Breast epithelium (tissue), 4 donors: ENCODE measurements at regions not wholly inside any gene's neighbourhood (a gene's known extent, or its start where the extent isn't known, plus 50 kb on each side); places are given as distances from the start of the nearest gene placed in this dataset.

Source experiments
- DNase-seq, 2 donors: peaks; one replicate each; pipeline ENCODE4 v3.0.0-alpha.2; 2019; ENCODE audit warnings: low spot score in 2 of 2
- H3K27ac ChIP-seq, 2 donors: fragments of 200-600 bp; sonication (generic) in 1 of 2; one replicate each; pipeline ENCODE4 v1.5.1; 2016 to 2019; ENCODE audit warnings: mild to moderate bottlenecking in 1 of 2
- H3K27me3 ChIP-seq, 2 donors: fragments of 200-600 bp; sonication (generic) in 1 of 2; one replicate each; pipeline versions ENCODE4 v1.5.1 to v1.6.0; 2017 to 2019; ENCODE audit warnings: control low read depth in 1 of 2, mild to moderate bottlenecking in 1 of 2
- H3K36me3 ChIP-seq: fragments of 200-600 bp; one replicate; pipeline ENCODE4 v1.5.1; 2019
- H3K4me1 ChIP-seq, 2 donors: fragments of 200-600 bp; sonication (generic); one replicate each; pipeline ENCODE4 v1.5.1; 2016 to 2019; ENCODE audit warnings: control low read depth in 1 of 2
- H3K4me3 ChIP-seq, 3 donors: fragments of 200-600 bp; sonication (generic); 1 replicate in 2 of 3; 2 replicates in 1 of 3; pipeline ENCODE4 v1.5.1; 2016 to 2019; ENCODE audit warnings: mild to moderate bottlenecking in 3 of 3, moderate library complexity in 2 of 3
- H3K9me3 ChIP-seq, 2 donors: fragments of 200-600 bp; sonication (generic) in 1 of 2; one replicate each; pipeline ENCODE4 v1.5.1; 2016 to 2019; ENCODE audit warnings: control low read depth in 1 of 2
- CTCF ChIP-seq, 3 donors: fragments of 450-650 bp; IDR thresholded peaks; one replicate each; pipeline ENCODE4 v1.5.1; 2016 to 2017; ENCODE audit warnings: antibody characterized with exemption in 3 of 3, mild to moderate bottlenecking in 3 of 3, moderate library complexity in 3 of 3
- POLR2A ChIP-seq: fragments of 450-650 bp; IDR thresholded peaks from one replicate; pipeline ENCODE4 v1.6.1; 2016; ENCODE audit warnings: antibody characterized with exemption, mild to moderate bottlenecking, moderate library complexity
- POLR2AphosphoS5 ChIP-seq, 3 donors: sonication (generic); formaldehyde crosslinking; IDR thresholded peaks; one replicate each; pipeline ENCODE4 v1.6.1; 2017; ENCODE audit warnings: antibody characterized with exemption in 3 of 3
- intact Hi-C: fragments of 100-400 bp; cut with DNase I; formaldehyde crosslinking; loops from one replicate; pipeline ENCODE4 v1.15.1; 2023; ENCODE audit warnings: low total_unique reads

GRCh38 chr16:72285728-72286127 lies 113.8 kb upstream of the PMFBP1 start:
- Histone ChIP-seq H3K4me1 (no peaks in the 10 kb centered on the region), H3K27me3 (no peaks in the 10 kb centered on the region), H3K36me3 (no peaks in the 10 kb centered on the region), H3K9me3 (no peaks in the 10 kb centered on the region), H3K4me3 (no peak overlapping the region), H3K27ac (no peak overlapping the region)
- intact Hi-C loops, result no loop called here
- no peak for DNase-seq
- no peak for TF ChIP-seq POLR2A

- Histone ChIP-seq H3K4me3 (no peak overlapping the region), H3K27ac (no peak overlapping the region), H3K36me3 (no peaks in the 10 kb centered on the region), H3K4me1 (no peaks in the 10 kb centered on the region), H3K27me3 (no peaks in the 10 kb centered on the region), H3K9me3 (no peaks in the 10 kb centered on the region)
- intact Hi-C loops, result no loop called here
- TF ChIP-seq POLR2A (no peak), CTCF (IDR thresholded peaks at IDR 0.05) (no peak), POLR2AphosphoS5 (IDR thresholded peaks at IDR 0.05) (no peak)
- no peak for DNase-seq
Observed at GRCh38 chr16:72285324-72285723, 113.4 kb upstream of the PMFBP1 start.

GRCh38 chr16:72284042-72284789 lies 112.3 kb upstream of the PMFBP1 start:
- intact Hi-C loops, result no loop called here
- DNase-seq, result no peak
- Histone ChIP-seq H3K27ac (no peak overlapping the region), H3K9me3 (no peaks in the 10 kb centered on the region), H3K4me1 (no peaks in the 10 kb centered on the region), H3K36me3 (no peaks in the 10 kb centered on the region), H3K27me3 (no peaks in the 10 kb centered on the region), H3K4me3 (no peak overlapping the region)
- TF ChIP-seq POLR2A (no peak), POLR2AphosphoS5 (IDR thresholded peaks at IDR 0.05) (no peak), CTCF (IDR thresholded peaks at IDR 0.05) (no peak)

- no peak overlapping the region for H3K4me3 ChIP-seq
- no peaks in the 10 kb centered on the region for H3K4me1 ChIP-seq
- H3K27ac ChIP-seq, result no peak overlapping the region
- H3K9me3 ChIP-seq, result no peaks in the 10 kb centered on the region
- TF ChIP-seq POLR2A, result no peak
- no peak for TF ChIP-seq POLR2AphosphoS5 (IDR thresholded peaks at IDR 0.05)
- TF ChIP-seq CTCF (IDR thresholded peaks at IDR 0.05), result no peak
- no peaks in the 10 kb centered on the region for H3K27me3 ChIP-seq
- intact Hi-C loops, result no loop called here
- DNase-seq, result no peak
- H3K36me3 ChIP-seq, result no peaks in the 10 kb centered on the region
Observed at GRCh38 chr16:72282362-72282761, 110.4 kb upstream of the PMFBP1 start.

GRCh38 chr16:72278301-72278700 lies 106.3 kb upstream of the PMFBP1 start:
- no peak for DNase-seq
- no peak overlapping the region for H3K4me3 ChIP-seq
- H3K27me3 ChIP-seq, result no peaks in the 10 kb centered on the region
- H3K36me3 ChIP-seq, result no peaks in the 10 kb centered on the region
- no peak overlapping the region for H3K27ac ChIP-seq
- no peaks in the 10 kb centered on the region for H3K9me3 ChIP-seq
- intact Hi-C loops, result no loop called here
- H3K4me1 ChIP-seq, result no peaks in the 10 kb centered on the region
- TF ChIP-seq POLR2A, result no peak
- no peak for TF ChIP-seq POLR2AphosphoS5 (IDR thresholded peaks at IDR 0.05)
- TF ChIP-seq CTCF (IDR thresholded peaks at IDR 0.05), result no peak

- H3K27me3 ChIP-seq, result no peaks in the 10 kb centered on the region
- H3K4me1 ChIP-seq, result no peaks in the 10 kb centered on the region
- no peak overlapping the region for H3K27ac ChIP-seq
- no peaks in the 10 kb centered on the region for H3K9me3 ChIP-seq
- H3K4me3 ChIP-seq, result no peak overlapping the region
- H3K36me3 ChIP-seq, result no peaks in the 10 kb centered on the region
- TF ChIP-seq CTCF (IDR thresholded peaks at IDR 0.05) (no peak), POLR2AphosphoS5 (IDR thresholded peaks at IDR 0.05) (no peak), POLR2A (no peak)
- intact Hi-C loops, result no loop called here
- DNase-seq, result no peak
Observed at GRCh38 chr16:72277749-72278148, 105.8 kb upstream of the PMFBP1 start.
